Endothelial cell of umbilical vein (primary cell): ENCODE measurements at regions not wholly inside any gene's neighbourhood (a gene's known extent, or its start where the extent isn't known, plus 50 kb on each side); places are given as distances from the start of the nearest gene placed in this dataset.

Experiments
- BruUV-seq: library from RNA; stranded (reverse); fragments of 400-500 nt; replicated peaks from 2 replicates; lab custom pipeline; 2021; lab: Mats Ljungman, UMichigan
- CTCF ChIA-PET: fragments of 300-600, 350-600 bp; sonication (Branson Sonifier 250); formaldehyde crosslinking; loops from one replicate; lab custom pipeline; 2021; ENCODE audit warnings: antibody characterized with exemption, inconsistent platforms; lab: Charles Lee
- POLR2A ChIA-PET: fragments of 300-600, 350-600 bp; sonication (Branson Sonifier 250); formaldehyde crosslinking; loops from one replicate; lab custom pipeline; 2021; ENCODE audit warnings: antibody characterized with exemption, inconsistent platforms; lab: Charles Lee
- DNase-seq: peaks from one replicate; pipeline ENCODE4 v3.0.0-alpha.2; 2011; ENCODE audit warnings: low read depth, low spot score
- FAIRE-seq: peaks from 2 replicates; lab custom pipeline; 2011; peaks lifted over from hg19 to GRCh38; lab: Jason Lieb, UNC
- H2AFZ ChIP-seq: 2 replicates; pipeline ENCODE4 v1.6.0; 2012; ENCODE audit warnings: low read depth, low read length, control low read depth, inconsistent platforms
- H3K27ac ChIP-seq: 2 replicates; pipeline ENCODE4 v1.5.1; 2011; ENCODE audit warnings: low read depth, mild to moderate bottlenecking, control low read depth, low read length, moderate library complexity; ENCODE audit not compliant: insufficient read depth
- H3K27me3 ChIP-seq, 2 experiments: 2 replicates each; pipeline versions ENCODE4 v1.6.0 to v1.6.1; 2011; ENCODE audit warnings: low read length in 2 of 2, mixed read lengths in 1 of 2; ENCODE audit not compliant: control insufficient read depth in 2 of 2, insufficient read depth in 2 of 2
- H3K36me3 ChIP-seq, 2 experiments: 2 replicates in 1 of 2; 3 replicates in 1 of 2; pipeline ENCODE4 v1.5.1; 2011; ENCODE audit warnings: low read length in 2 of 2, mild to moderate bottlenecking in 1 of 2, moderate library complexity in 1 of 2; ENCODE audit not compliant: control insufficient read depth in 2 of 2, insufficient read depth in 2 of 2; ENCODE audit errors: extremely low read depth in 1 of 2
- H3K4me1 ChIP-seq: 3 replicates; pipeline ENCODE4 v1.5.1; 2011; ENCODE audit warnings: mild to moderate bottlenecking, low read length; ENCODE audit not compliant: control insufficient read depth, insufficient read depth; ENCODE audit errors: extremely low read depth
- H3K4me2 ChIP-seq: 2 replicates; pipeline ENCODE4 v1.6.1; 2011; ENCODE audit warnings: low read length, control low read depth, mixed read lengths; ENCODE audit not compliant: insufficient read depth
- H3K4me3 ChIP-seq, 3 experiments: fragments of 200-600 bp in 1 of 3; sonication (generic), shearing (Covaris generic) in 1 of 3; replicated peaks in 1 of 3; 2 replicates each; pipeline ENCODE4 v1.5.1; 2011 to 2016; ENCODE audit warnings: control low read depth in 3 of 3, low read length in 3 of 3, mild to moderate bottlenecking in 2 of 3, inconsistent platforms in 1 of 3, low read depth in 1 of 3, moderate library complexity in 1 of 3; ENCODE audit not compliant: insufficient read depth in 1 of 3
- H3K79me2 ChIP-seq: 2 replicates; pipeline ENCODE4 v1.6.0; 2012; ENCODE audit warnings: low read length, inconsistent platforms; ENCODE audit not compliant: control insufficient read depth, insufficient read depth
- H3K9ac ChIP-seq: replicated peaks from 2 replicates; pipeline ENCODE3; 2011; ENCODE audit warnings: low read length, control low read depth; ENCODE audit not compliant: insufficient read depth; ENCODE audit errors: extremely low read depth
- H3K9me1 ChIP-seq: replicated peaks from 3 replicates; pipeline ENCODE4 v1.6.0; 2011; ENCODE audit warnings: mild to moderate bottlenecking, low read length; ENCODE audit not compliant: control insufficient read depth, insufficient read depth; ENCODE audit errors: extremely low read depth
- H3K9me3 ChIP-seq: replicated peaks from 2 replicates; pipeline ENCODE4 v1.5.1; 2012; ENCODE audit warnings: low read length, inconsistent platforms; ENCODE audit not compliant: control insufficient read depth, insufficient read depth
- H4K20me1 ChIP-seq: replicated peaks from 2 replicates; pipeline ENCODE3; 2011; ENCODE audit warnings: mild to moderate bottlenecking, low read length; ENCODE audit not compliant: control insufficient read depth, insufficient read depth; ENCODE audit errors: extremely low read depth
- EZH2 ChIP-seq: IDR thresholded peaks from 2 replicates; pipeline ENCODE4 v1.6.1; 2012; ENCODE audit warnings: borderline replicate concordance, low read depth, mild to moderate bottlenecking, moderate library complexity, low read length, inconsistent platforms; ENCODE audit not compliant: severe bottlenecking
- FOS ChIP-seq: IDR thresholded peaks from 2 replicates; pipeline ENCODE4 v1.6.1; 2011; ENCODE audit warnings: mild to moderate bottlenecking, low read length, moderate library complexity, borderline replicate concordance; ENCODE audit not compliant: insufficient read depth
- GATA2 ChIP-seq: IDR thresholded peaks from 2 replicates; pipeline ENCODE4 v1.7.0; 2011; ENCODE audit warnings: low read depth, mild to moderate bottlenecking, moderate library complexity, mixed read lengths, low read length; ENCODE audit not compliant: insufficient read length, insufficient read depth
- JUN ChIP-seq: IDR thresholded peaks from 2 replicates; pipeline ENCODE4 v1.6.1; 2011; ENCODE audit warnings: borderline replicate concordance, low read depth; ENCODE audit not compliant: insufficient read length, insufficient read depth
- MYC ChIP-seq: IDR thresholded peaks from one replicate; pipeline ENCODE4 v1.6.1; 2011; ENCODE audit warnings: mild to moderate bottlenecking, low read depth, low read length
- POLR2A ChIP-seq: IDR thresholded peaks from 2 replicates; pipeline ENCODE4 v1.6.1; 2012; ENCODE audit warnings: low read depth, mild to moderate bottlenecking, control low read depth, low read length
- POLR2AphosphoS5 ChIP-seq: IDR thresholded peaks from 2 replicates; pipeline ENCODE4 v1.6.1; 2012; ENCODE audit warnings: low read depth, mild to moderate bottlenecking, control low read depth, low read length, moderate library complexity; ENCODE audit not compliant: insufficient read depth
- dilution Hi-C: fragments of 300-500 bp; cut with MboI; formaldehyde crosslinking; loops from one replicate; pipeline ENCODE4 v1.15.0; 2019; ENCODE audit warnings: low sequenced_read_pairs; ENCODE audit not compliant: extremely low pct_ligation_motif_present
- intact Hi-C: fragments of 100-400 bp; cut with micrococcal nuclease; formaldehyde crosslinking; loops from one replicate; pipeline ENCODE4 v1.10.0; 2022
- TF ChIP-seq, protein P1 (sequence below), 2 donors: IDR thresholded peaks; 1 replicate in 1 of 2; 2 replicates in 1 of 2; pipeline ENCODE4 v1.5.1; 2011; ENCODE audit warnings: low read length in 2 of 2, mild to moderate bottlenecking in 2 of 2, moderate library complexity in 2 of 2, control low read depth in 1 of 2, inconsistent platforms in 1 of 2, low read depth in 1 of 2; ENCODE audit not compliant: insufficient read depth in 1 of 2; ENCODE audit errors: extremely low read depth in 1 of 2
- TF ChIP-seq, protein P2 (sequence below): IDR thresholded peaks from 2 replicates; pipeline ENCODE4 v1.6.1; 2011; ENCODE audit not compliant: insufficient read depth, insufficient read length

DNA sequence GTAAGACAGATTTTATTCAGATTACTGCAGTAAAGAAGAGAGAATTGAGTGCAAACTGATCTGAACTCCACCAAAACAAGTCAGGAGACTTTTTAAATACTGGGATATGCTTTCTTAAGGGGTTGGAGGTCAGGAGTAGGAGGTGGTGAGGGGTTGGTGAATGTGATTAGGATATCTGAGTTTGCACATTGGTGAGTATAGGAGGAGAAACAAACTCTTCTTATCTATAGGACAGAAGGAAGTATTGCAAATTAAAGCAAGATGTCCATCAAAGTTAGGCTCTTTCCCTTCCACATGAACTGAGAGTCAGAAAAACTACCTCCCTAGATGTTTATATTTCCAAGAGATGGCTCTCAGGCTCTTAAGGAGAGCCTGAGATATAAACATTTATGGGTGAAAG lies 114.6 kb upstream of the HTR1E start:
- no peak overlapping the region for H3K27ac ChIP-seq
- no peak for DNase-seq
- H3K4me2 ChIP-seq = no peak overlapping the region
- no peaks in the 10 kb centered on the region for H3K36me3 ChIP-seq
- intact Hi-C loops = no loop called here
- BruUV-seq = no TSS peak
- no peak for TF ChIP-seq EZH2
- no peak for TF ChIP-seq POLR2A
- no peak for TF ChIP-seq JUN
- TF ChIP-seq FOS = no peak
- no peak for TF ChIP-seq GATA2
- TF ChIP-seq POLR2AphosphoS5 = no peak
- TF ChIP-seq, protein P1, sequence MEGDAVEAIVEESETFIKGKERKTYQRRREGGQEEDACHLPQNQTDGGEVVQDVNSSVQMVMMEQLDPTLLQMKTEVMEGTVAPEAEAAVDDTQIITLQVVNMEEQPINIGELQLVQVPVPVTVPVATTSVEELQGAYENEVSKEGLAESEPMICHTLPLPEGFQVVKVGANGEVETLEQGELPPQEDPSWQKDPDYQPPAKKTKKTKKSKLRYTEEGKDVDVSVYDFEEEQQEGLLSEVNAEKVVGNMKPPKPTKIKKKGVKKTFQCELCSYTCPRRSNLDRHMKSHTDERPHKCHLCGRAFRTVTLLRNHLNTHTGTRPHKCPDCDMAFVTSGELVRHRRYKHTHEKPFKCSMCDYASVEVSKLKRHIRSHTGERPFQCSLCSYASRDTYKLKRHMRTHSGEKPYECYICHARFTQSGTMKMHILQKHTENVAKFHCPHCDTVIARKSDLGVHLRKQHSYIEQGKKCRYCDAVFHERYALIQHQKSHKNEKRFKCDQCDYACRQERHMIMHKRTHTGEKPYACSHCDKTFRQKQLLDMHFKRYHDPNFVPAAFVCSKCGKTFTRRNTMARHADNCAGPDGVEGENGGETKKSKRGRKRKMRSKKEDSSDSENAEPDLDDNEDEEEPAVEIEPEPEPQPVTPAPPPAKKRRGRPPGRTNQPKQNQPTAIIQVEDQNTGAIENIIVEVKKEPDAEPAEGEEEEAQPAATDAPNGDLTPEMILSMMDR (IDR thresholded peaks at IDR 0.05; ENCODE audit: extremely low read depth in 1 of 2, insufficient read depth in 1 of 2, low read depth in 1 of 2, low read length in 2 of 2) = no peak
- TF ChIP-seq MYC = no peak
- TF ChIP-seq, protein P2, sequence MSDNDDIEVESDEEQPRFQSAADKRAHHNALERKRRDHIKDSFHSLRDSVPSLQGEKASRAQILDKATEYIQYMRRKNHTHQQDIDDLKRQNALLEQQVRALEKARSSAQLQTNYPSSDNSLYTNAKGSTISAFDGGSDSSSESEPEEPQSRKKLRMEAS = no peak
- no peaks in the 10 kb centered on the region for H3K9me1 ChIP-seq
- dilution Hi-C loops = no loop called here
- no peaks in the 10 kb centered on the region for H4K20me1 ChIP-seq
- H3K4me3 ChIP-seq = no peak overlapping the region
- no peak for FAIRE-seq
- H3K9me3 ChIP-seq = peaks cover 1% of the 10 kb centered on the region
- H3K79me2 ChIP-seq = no peaks in the 10 kb centered on the region
- ChIA-PET CTCF (no interaction called here), POLR2A (no interaction called here)
- H2AFZ ChIP-seq = no peak overlapping the region
- H3K4me1 ChIP-seq = no peaks in the 10 kb centered on the region
- H3K27me3 ChIP-seq = no peaks in the 10 kb centered on the region
- no peak overlapping the region for H3K9ac ChIP-seq
